ENCODE measurements at regions not wholly inside any gene's neighbourhood (a gene's known extent, or its start where the extent isn't known, plus 50 kb on each side); places are given as distances from the start of the nearest gene placed in this dataset.

- FAIRE-seq = no peak
- Histone ChIP-seq H3K4me3 (ENCODE audit: low read depth, low read length) (no peak overlapping the region), H3K36me3 (ENCODE audit: control insufficient read depth, insufficient read depth, low read length) (no peaks in the 10 kb centered on the region), H3K27me3 (ENCODE audit: control insufficient read depth, insufficient read depth, low read length) (no peaks in the 10 kb centered on the region)
- no peak for TF ChIP-seq CTCF (IDR thresholded peaks at IDR 0.05; ENCODE audit: insufficient read depth, low read length, severe bottlenecking)
- DNase-seq (ENCODE audit: low read depth) = no peak
Measured at GRCh38 chr18:71899707-71900472, 644.3 kb downstream of the CBLN2 start.

GRCh38 chr18:71899183-71899582 lies 645.0 kb downstream of the CBLN2 start:
- FAIRE-seq (no peak), DNase-seq (ENCODE audit: low read depth) (no peak)
- Histone ChIP-seq H3K36me3 (ENCODE audit: control insufficient read depth, insufficient read depth, low read length) (no peaks in the 10 kb centered on the region), H3K27me3 (ENCODE audit: control insufficient read depth, insufficient read depth, low read length) (no peaks in the 10 kb centered on the region), H3K4me3 (ENCODE audit: low read depth, low read length) (no peak overlapping the region)
- TF ChIP-seq CTCF (IDR thresholded peaks at IDR 0.05; ENCODE audit: insufficient read depth, low read length, severe bottlenecking) = no peak

- FAIRE-seq (no peak), DNase-seq (ENCODE audit: low read depth) (no peak)
- H3K36me3 ChIP-seq (ENCODE audit: control insufficient read depth, insufficient read depth, low read length) = no peaks in the 10 kb centered on the region
- TF ChIP-seq CTCF (IDR thresholded peaks at IDR 0.05; ENCODE audit: insufficient read depth, low read length, severe bottlenecking) = no peak
- no peak overlapping the region for H3K4me3 ChIP-seq (ENCODE audit: low read depth, low read length)
- no peaks in the 10 kb centered on the region for H3K27me3 ChIP-seq (ENCODE audit: control insufficient read depth, insufficient read depth, low read length)
Measured at GRCh38 chr18:71887509-71887908, 656.6 kb downstream of the CBLN2 start.

- no peak for DNase-seq (ENCODE audit: low read depth)
- Histone ChIP-seq H3K4me3 (ENCODE audit: low read depth, low read length) (no peak overlapping the region), H3K36me3 (ENCODE audit: control insufficient read depth, insufficient read depth, low read length) (no peaks in the 10 kb centered on the region), H3K27me3 (ENCODE audit: control insufficient read depth, insufficient read depth, low read length) (no peaks in the 10 kb centered on the region)
- FAIRE-seq = no peak
- TF ChIP-seq CTCF (IDR thresholded peaks at IDR 0.05; ENCODE audit: insufficient read depth, low read length, severe bottlenecking) = no peak
Measured at GRCh38 chr18:71878226-71878625, 665.9 kb downstream of the CBLN2 start.

GRCh38 chr18:71873695-71874094 lies 670.4 kb downstream of the CBLN2 start:
- DNase-seq (ENCODE audit: low read depth) (no peak), FAIRE-seq (no peak)
- no peaks in the 10 kb centered on the region for H3K36me3 ChIP-seq (ENCODE audit: control insufficient read depth, insufficient read depth, low read length)
- TF ChIP-seq CTCF (IDR thresholded peaks at IDR 0.05; ENCODE audit: insufficient read depth, low read length, severe bottlenecking) = no peak
- H3K4me3 ChIP-seq (ENCODE audit: low read depth, low read length) = no peak overlapping the region
- H3K27me3 ChIP-seq (ENCODE audit: control insufficient read depth, insufficient read depth, low read length) = no peaks in the 10 kb centered on the region

GRCh38 chr18:71865888-71866287 lies 678.3 kb downstream of the CBLN2 start:
- Histone ChIP-seq H3K36me3 (ENCODE audit: control insufficient read depth, insufficient read depth, low read length) (no peaks in the 10 kb centered on the region), H3K4me3 (ENCODE audit: low read depth, low read length) (no peak overlapping the region), H3K27me3 (ENCODE audit: control insufficient read depth, insufficient read depth, low read length) (no peaks in the 10 kb centered on the region)
- no peak for FAIRE-seq
- no peak for DNase-seq (ENCODE audit: low read depth)
- no peak for TF ChIP-seq CTCF (IDR thresholded peaks at IDR 0.05; ENCODE audit: insufficient read depth, low read length, severe bottlenecking)
